Thoracic aorta (tissue), 2 donors: ENCODE measurements at regions not wholly inside any gene's neighbourhood (a gene's known extent, or its start where the extent isn't known, plus 50 kb on each side); places are given as distances from the start of the nearest gene placed in this dataset.

ENCODE experiments used
- ATAC-seq: fragments of 150-250 bp; one replicate; pipeline ENCODE4 v1.8.0; 2017; ENCODE audit warnings: low read depth; ENCODE audit not compliant: insufficient number of reproducible peaks, low FRiP score
- DNase-seq: peaks from one replicate; pipeline ENCODE4 v3.0.0-alpha.2; 2020; ENCODE audit warnings: low spot score
- H3K27ac ChIP-seq, 2 donors: fragments of 200-600 bp; sonication (generic); 1 replicate in 1 of 2; 2 replicates in 1 of 2; pipeline ENCODE4 v1.5.1; 2016; ENCODE audit warnings: mild to moderate bottlenecking in 2 of 2, moderate library complexity in 2 of 2
- H3K27me3 ChIP-seq: fragments of 200-600 bp; sonication (generic); replicated peaks from 2 replicates; pipeline ENCODE4 v1.6.0; 2016; ENCODE audit warnings: mild to moderate bottlenecking; ENCODE audit not compliant: insufficient read depth
- H3K36me3 ChIP-seq: fragments of 200-600 bp; sonication (generic); one replicate; pipeline ENCODE4 v1.5.1; 2016
- H3K4me1 ChIP-seq, 2 donors: fragments of 200-600 bp; sonication (generic); 1 replicate in 1 of 2; 2 replicates in 1 of 2; pipeline versions ENCODE4 v1.5.1 to v1.6.0; 2016; ENCODE audit warnings: low read depth in 2 of 2, mild to moderate bottlenecking in 1 of 2; ENCODE audit not compliant: control insufficient read depth in 1 of 2
- H3K4me3 ChIP-seq: fragments of 200-600 bp; sonication (generic); 2 replicates; pipeline ENCODE4 v1.5.1; 2016; ENCODE audit warnings: mild to moderate bottlenecking
- H3K9me3 ChIP-seq: fragments of 200-600 bp; sonication (generic); 2 replicates; pipeline ENCODE4 v1.5.1; 2016
- CTCF ChIP-seq: fragments of 200-600 bp; sonication (generic); IDR thresholded peaks from one replicate; pipeline ENCODE4 v1.5.1; 2019; ENCODE audit warnings: antibody characterized with exemption

- Histone ChIP-seq H3K4me3 (peak overlapping the region; percentile 86), H3K9me3 (peaks cover 2% of the 10 kb centered on the region), H3K27me3 (no peaks in the 10 kb centered on the region), H3K4me1 (peaks cover 11 to 27% of the 10 kb centered on the region in 2 donors), H3K27ac (peak overlapping the region; percentile 77 to 79), H3K36me3 (no peaks in the 10 kb centered on the region)
- ATAC-seq (peak; percentile 67), DNase-seq (peak; percentile 25)
- TF ChIP-seq CTCF, result peak; percentile 88
Observed at GRCh38 chr15:31215490-31216214, 111.0 kb upstream of the KLF13 start.

GRCh38 chr15:31216215-31216911, 110.3 kb upstream of the KLF13 start:
- H3K4me1 ChIP-seq, result peaks cover 11 to 27% of the 10 kb centered on the region in 2 donors
- TF ChIP-seq CTCF, result no peak
- DNase-seq (peak; percentile 52), ATAC-seq (peak; percentile 40)
- H3K36me3 ChIP-seq, result no peaks in the 10 kb centered on the region
- peak overlapping the region; percentile 58 to 77 for H3K27ac ChIP-seq
- H3K9me3 ChIP-seq, result peaks cover 2% of the 10 kb centered on the region
- H3K4me3 ChIP-seq, result peak overlapping the region; percentile 86
- no peaks in the 10 kb centered on the region for H3K27me3 ChIP-seq

- Histone ChIP-seq H3K27me3 (no peaks in the 10 kb centered on the region), H3K4me3 (no peak overlapping the region), H3K4me1 (peaks cover 11 to 27% of the 10 kb centered on the region in 2 donors), H3K27ac (no peak overlapping the region), H3K9me3 (no peaks in the 10 kb centered on the region), H3K36me3 (no peaks in the 10 kb centered on the region)
- no peak for DNase-seq
- no peak for ATAC-seq
- no peak for TF ChIP-seq CTCF
Observed at GRCh38 chr15:31217067-31217466, 109.6 kb upstream of the KLF13 start.

GRCh38 chr15:31217566-31218270, 108.9 kb upstream of the KLF13 start:
- no peak for TF ChIP-seq CTCF
- no peak for DNase-seq
- no peak overlapping the region for H3K27ac ChIP-seq

GRCh38 chr15:31219221-31219620, 107.4 kb upstream of the KLF13 start:
- no peak for TF ChIP-seq CTCF
- DNase-seq (no peak), ATAC-seq (no peak)

More at GRCh38 chr15:31217566-31218270, 108.9 kb upstream of the KLF13 start:
- Histone ChIP-seq H3K9me3 (no peaks in the 10 kb centered on the region), H3K36me3 (no peaks in the 10 kb centered on the region), H3K4me3 (no peak overlapping the region), H3K4me1 (peaks cover 11 to 27% of the 10 kb centered on the region in 2 donors), H3K27me3 (no peaks in the 10 kb centered on the region)
- ATAC-seq, result no peak

More at GRCh38 chr15:31219221-31219620, 107.4 kb upstream of the KLF13 start:
- H3K4me1 ChIP-seq, result peaks cover 21 to 39% of the 10 kb centered on the region in 2 donors
- H3K27ac ChIP-seq, result no peak overlapping the region
- no peaks in the 10 kb centered on the region for H3K36me3 ChIP-seq
- no peaks in the 10 kb centered on the region for H3K27me3 ChIP-seq
- H3K9me3 ChIP-seq, result no peaks in the 10 kb centered on the region
- no peak overlapping the region for H3K4me3 ChIP-seq
